K562 (cell line): ENCODE measurements at regions not wholly inside any gene's neighbourhood (a gene's known extent, or its start where the extent isn't known, plus 50 kb on each side); places are given as distances from the start of the nearest gene placed in this dataset.

Experiments
- SP1 ChIP-seq: sonication (generic); formaldehyde crosslinking; IDR thresholded peaks from 2 replicates; pipeline ENCODE4 v1.8.1; 2022; ENCODE audit warnings: mild to moderate bottlenecking, missing genetic modification reagents
- TEAD2 ChIP-seq: fragments of 450-650 bp; IDR thresholded peaks from 2 replicates; pipeline ENCODE4 v1.6.1; 2016; ENCODE audit warnings: missing genetic modification characterization, control low read depth, missing compliant biosample characterization
- TF ChIP-seq, protein P1 (sequence below), 3 experiments: IDR thresholded peaks in 2 of 3; conservative IDR thresholded peaks in 1 of 3; 2 replicates each; pipeline ENCODE4 v1.5.1; 2011 to 2012; ENCODE audit warnings: low read length in 3 of 3, mild to moderate bottlenecking in 3 of 3, control low read depth in 2 of 3, improper control_type of control experiment in 1 of 3, inconsistent platforms in 1 of 3, low read depth in 1 of 3, mixed read lengths in 1 of 3, moderate library complexity in 1 of 3; ENCODE audit not compliant: insufficient read depth in 2 of 3

- TF ChIP-seq, protein P1, sequence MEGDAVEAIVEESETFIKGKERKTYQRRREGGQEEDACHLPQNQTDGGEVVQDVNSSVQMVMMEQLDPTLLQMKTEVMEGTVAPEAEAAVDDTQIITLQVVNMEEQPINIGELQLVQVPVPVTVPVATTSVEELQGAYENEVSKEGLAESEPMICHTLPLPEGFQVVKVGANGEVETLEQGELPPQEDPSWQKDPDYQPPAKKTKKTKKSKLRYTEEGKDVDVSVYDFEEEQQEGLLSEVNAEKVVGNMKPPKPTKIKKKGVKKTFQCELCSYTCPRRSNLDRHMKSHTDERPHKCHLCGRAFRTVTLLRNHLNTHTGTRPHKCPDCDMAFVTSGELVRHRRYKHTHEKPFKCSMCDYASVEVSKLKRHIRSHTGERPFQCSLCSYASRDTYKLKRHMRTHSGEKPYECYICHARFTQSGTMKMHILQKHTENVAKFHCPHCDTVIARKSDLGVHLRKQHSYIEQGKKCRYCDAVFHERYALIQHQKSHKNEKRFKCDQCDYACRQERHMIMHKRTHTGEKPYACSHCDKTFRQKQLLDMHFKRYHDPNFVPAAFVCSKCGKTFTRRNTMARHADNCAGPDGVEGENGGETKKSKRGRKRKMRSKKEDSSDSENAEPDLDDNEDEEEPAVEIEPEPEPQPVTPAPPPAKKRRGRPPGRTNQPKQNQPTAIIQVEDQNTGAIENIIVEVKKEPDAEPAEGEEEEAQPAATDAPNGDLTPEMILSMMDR (IDR thresholded peaks at IDR 0.05 in 2 of 3, conservative IDR thresholded peaks at IDR 0.05 in 1 of 3; ENCODE audit: insufficient read depth in 2 of 3, low read depth in 1 of 3, low read length in 3 of 3): no peak
- TF ChIP-seq TEAD2 (tag): no peak
- TF ChIP-seq SP1 (CRISPR knock-in tag): no peak
These were observed 154.0 kb upstream of the KLF14 start for GRCh38 chr7:130887957-130888371.
